GM04504 (cell line): ENCODE measurements at regions not wholly inside any gene's neighbourhood (a gene's known extent, or its start where the extent isn't known, plus 50 kb on each side); places are given as distances from the start of the nearest gene placed in this dataset.

Experiments used
- DNase-seq: peaks from one replicate; pipeline ENCODE4 v3.0.0-alpha.2; 2012; ENCODE audit warnings: low read depth

GRCh38 chr21:35257413-35257812 is 208.3 kb upstream of the RUNX1 start:
- DNase-seq = peak; percentile 72

GRCh38 chr21:35256468-35256988 is 207.4 kb upstream of the RUNX1 start:
- peak; percentile 88 for DNase-seq

- DNase-seq = no peak
Measured at GRCh38 chr21:35254765-35255138, 205.7 kb upstream of the RUNX1 start.

GRCh38 chr21:35254006-35254764 is 205.1 kb upstream of the RUNX1 start:
- DNase-seq = peak; percentile 75

- peak; percentile 39 for DNase-seq
Measured at GRCh38 chr21:35252831-35253230, 203.7 kb upstream of the RUNX1 start.

- no peak for DNase-seq
Measured at GRCh38 chr21:35249636-35250035, 200.5 kb upstream of the RUNX1 start.

- DNase-seq = no peak
Measured at GRCh38 chr21:35245879-35246278, 196.8 kb upstream of the RUNX1 start.

GRCh38 chr21:35244514-35244913 is 195.4 kb upstream of the RUNX1 start:
- no peak for DNase-seq

GRCh38 chr21:35243171-35243570 is 194.1 kb upstream of the RUNX1 start:
- no peak for DNase-seq

- DNase-seq = no peak
Measured at GRCh38 chr21:35239811-35240219, 190.7 kb upstream of the RUNX1 start.

GRCh38 chr21:35238119-35238518 is 189.0 kb upstream of the RUNX1 start:
- no peak for DNase-seq

- no peak for DNase-seq
Measured at GRCh38 chr21:35237287-35237686, 188.2 kb upstream of the RUNX1 start.

- no peak for DNase-seq
Measured at GRCh38 chr21:35236090-35236489, 187.0 kb upstream of the RUNX1 start.

- no peak for DNase-seq
Measured at GRCh38 chr21:35234725-35235124, 185.6 kb upstream of the RUNX1 start.

- no peak for DNase-seq
Measured at GRCh38 chr21:35233756-35234155, 184.7 kb upstream of the RUNX1 start.

- DNase-seq = no peak
Measured at GRCh38 chr21:35232545-35233176, 183.6 kb upstream of the RUNX1 start.

- no peak for DNase-seq
Measured at GRCh38 chr21:35231090-35231489, 182.0 kb upstream of the RUNX1 start.

- no peak for DNase-seq
Measured at GRCh38 chr21:35229290-35229689, 180.2 kb upstream of the RUNX1 start.

- no peak for DNase-seq
Measured at GRCh38 chr21:35227786-35228185, 178.7 kb upstream of the RUNX1 start.

GRCh38 chr21:35226968-35227744 is 178.1 kb upstream of the RUNX1 start:
- DNase-seq = no peak

- no peak for DNase-seq
Measured at GRCh38 chr21:35226328-35226727, 177.2 kb upstream of the RUNX1 start.

- no peak for DNase-seq
Measured at GRCh38 chr21:35225573-35225972, 176.5 kb upstream of the RUNX1 start.
